GM18867 (cell line): ENCODE measurements at regions not wholly inside any gene's neighbourhood (a gene's known extent, or its start where the extent isn't known, plus 50 kb on each side); places are given as distances from the start of the nearest gene placed in this dataset.

Experiments used
- ATAC-seq: cut with Tn5 transposase; IDR thresholded peaks from one replicate; pipeline ENCODE4 v1.9.1; 2021; ENCODE audit warnings: mild to moderate bottlenecking, moderate library complexity; ENCODE audit not compliant: unreplicated experiment

- ATAC-seq = no peak
Observed at GRCh38 chr12:126457776-126458175, 1392.5 kb downstream of the AACS start.

GRCh38 chr12:126464153-126464552 lies 1398.9 kb downstream of the AACS start:
- no peak for ATAC-seq

- ATAC-seq = no peak
Observed at GRCh38 chr12:126469211-126469610, 1404.0 kb downstream of the AACS start.

- no peak for ATAC-seq
Observed at GRCh38 chr12:126474703-126475102, 1409.5 kb downstream of the AACS start.

GRCh38 chr12:126480451-126480850 lies 1415.2 kb downstream of the AACS start:
- no peak for ATAC-seq

- no peak for ATAC-seq
Observed at GRCh38 chr12:126481688-126482087, 1416.5 kb downstream of the AACS start.

GRCh38 chr12:126482238-126482889 lies 1417.1 kb downstream of the AACS start:
- ATAC-seq = no peak

GRCh38 chr12:126483145-126484068 lies 1418.2 kb downstream of the AACS start:
- ATAC-seq = no peak

GRCh38 chr12:126487431-126487980 lies 1422.3 kb downstream of the AACS start:
- ATAC-seq = no peak

- ATAC-seq = no peak
Observed at GRCh38 chr12:126488806-126489205, 1423.6 kb downstream of the AACS start.

GRCh38 chr12:126492181-126492580 lies 1426.9 kb downstream of the AACS start:
- ATAC-seq = no peak

- ATAC-seq = no peak
Observed at GRCh38 chr12:126493366-126494108, 1428.3 kb downstream of the AACS start.

GRCh38 chr12:126496201-126496600 lies 1431.0 kb downstream of the AACS start:
- ATAC-seq = no peak

GRCh38 chr12:126506426-126507182 lies 1441.4 kb downstream of the AACS start:
- ATAC-seq = no peak

GRCh38 chr12:126507231-126507630 lies 1442.0 kb downstream of the AACS start:
- no peak for ATAC-seq

GRCh38 chr12:126509572-126509971 lies 1444.3 kb downstream of the AACS start:
- no peak for ATAC-seq

GRCh38 chr12:126510630-126511029 lies 1445.4 kb downstream of the AACS start:
- no peak for ATAC-seq

GRCh38 chr12:126512916-126513913 lies 1448.0 kb downstream of the AACS start:
- ATAC-seq = no peak

GRCh38 chr12:126518596-126519200 lies 1453.5 kb downstream of the AACS start:
- ATAC-seq = no peak
